Gastroesophageal sphincter (tissue), 3 donors: ENCODE measurements at regions not wholly inside any gene's neighbourhood (a gene's known extent, or its start where the extent isn't known, plus 50 kb on each side); places are given as distances from the start of the nearest gene placed in this dataset.

ENCODE experiments used
- EP300 ChIP-seq: sonication (generic); formaldehyde crosslinking; IDR thresholded peaks from one replicate; pipeline ENCODE4 v1.6.1; 2017; ENCODE audit warnings: antibody characterized with exemption, mild to moderate bottlenecking
- POLR2A ChIP-seq, 2 donors: fragments of 450-650 bp; IDR thresholded peaks; one replicate each; pipeline ENCODE4 v1.6.1; 2017; ENCODE audit warnings: antibody characterized with exemption in 2 of 2, mild to moderate bottlenecking in 2 of 2, moderate library complexity in 1 of 2
- POLR2AphosphoS5 ChIP-seq: sonication (generic); formaldehyde crosslinking; IDR thresholded peaks from one replicate; pipeline ENCODE4 v1.6.1; 2017; ENCODE audit warnings: antibody characterized with exemption
- TF ChIP-seq, protein P1 (sequence below), 4 experiments: fragments of 200-600 bp in 2 of 4; fragments of 450-650 bp in 2 of 4; sonication (generic) in 1 of 4; IDR thresholded peaks; one replicate each; pipeline ENCODE4 v1.5.1; 2017 to 2019; ENCODE audit warnings: antibody characterized with exemption in 4 of 4, mild to moderate bottlenecking in 2 of 4, moderate library complexity in 2 of 4

DNA sequence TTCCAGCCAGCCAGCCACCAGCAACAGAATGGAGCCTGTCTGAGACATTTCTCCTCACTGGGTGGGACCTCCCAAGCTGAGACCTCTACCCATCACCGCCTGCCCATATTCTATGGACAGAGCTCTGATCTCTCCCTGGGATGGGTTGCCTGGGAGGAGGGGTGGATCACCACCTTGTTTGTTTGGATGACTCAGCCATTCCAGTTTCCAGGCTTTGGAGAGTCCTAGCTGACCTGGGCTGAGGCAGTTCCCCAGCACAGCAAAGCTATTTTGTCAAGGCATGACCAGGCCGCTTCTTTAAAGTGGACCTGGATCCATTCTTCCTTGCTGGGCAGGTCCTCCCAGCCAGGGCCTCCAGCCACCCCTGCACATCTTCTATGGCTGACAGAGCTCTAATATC lies 982.3 kb downstream of the DNAJB9 start:
- TF ChIP-seq, protein P1, sequence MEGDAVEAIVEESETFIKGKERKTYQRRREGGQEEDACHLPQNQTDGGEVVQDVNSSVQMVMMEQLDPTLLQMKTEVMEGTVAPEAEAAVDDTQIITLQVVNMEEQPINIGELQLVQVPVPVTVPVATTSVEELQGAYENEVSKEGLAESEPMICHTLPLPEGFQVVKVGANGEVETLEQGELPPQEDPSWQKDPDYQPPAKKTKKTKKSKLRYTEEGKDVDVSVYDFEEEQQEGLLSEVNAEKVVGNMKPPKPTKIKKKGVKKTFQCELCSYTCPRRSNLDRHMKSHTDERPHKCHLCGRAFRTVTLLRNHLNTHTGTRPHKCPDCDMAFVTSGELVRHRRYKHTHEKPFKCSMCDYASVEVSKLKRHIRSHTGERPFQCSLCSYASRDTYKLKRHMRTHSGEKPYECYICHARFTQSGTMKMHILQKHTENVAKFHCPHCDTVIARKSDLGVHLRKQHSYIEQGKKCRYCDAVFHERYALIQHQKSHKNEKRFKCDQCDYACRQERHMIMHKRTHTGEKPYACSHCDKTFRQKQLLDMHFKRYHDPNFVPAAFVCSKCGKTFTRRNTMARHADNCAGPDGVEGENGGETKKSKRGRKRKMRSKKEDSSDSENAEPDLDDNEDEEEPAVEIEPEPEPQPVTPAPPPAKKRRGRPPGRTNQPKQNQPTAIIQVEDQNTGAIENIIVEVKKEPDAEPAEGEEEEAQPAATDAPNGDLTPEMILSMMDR (IDR thresholded peaks at IDR 0.05): no peak
- no peak for TF ChIP-seq POLR2AphosphoS5
- TF ChIP-seq POLR2A (IDR thresholded peaks at IDR 0.05): no peak
- no peak for TF ChIP-seq EP300
